Natural killer cell (primary cell): ENCODE measurements at regions not wholly inside any gene's neighbourhood (a gene's known extent, or its start where the extent isn't known, plus 50 kb on each side); places are given as distances from the start of the nearest gene placed in this dataset.
A peak's percentile ranks its signal among the peaks of the same experiment; 100 is the strongest.

Source experiments
- ATAC-seq, 3 donors: fragments of 150-1000 bp in 2 of 3; fragments of 200-7000 bp in 1 of 3; cut with Tn5 transposase; 1 replicate in 1 of 3; 2 replicates in 2 of 3; pipeline ENCODE4 v1.10.0; 2021; ENCODE audit warnings: mild to moderate bottlenecking in 2 of 3, moderate library complexity in 2 of 3
- DNase-seq, 2 donors: peaks; one replicate each; pipeline versions ENCODE4 v3.0.0 to v3.0.0-alpha.2; 2013 to 2021; ENCODE audit warnings: mixed read lengths in 1 of 2
- H3K27ac ChIP-seq: one replicate; pipeline ENCODE4 v1.5.1; 2013; ENCODE audit warnings: mild to moderate bottlenecking, low read length
- H3K27me3 ChIP-seq: one replicate; pipeline ENCODE4 v1.6.1; 2013; ENCODE audit warnings: low read length; ENCODE audit not compliant: control insufficient read depth, insufficient read depth
- H3K36me3 ChIP-seq: one replicate; pipeline ENCODE4 v1.6.1; 2013; ENCODE audit warnings: low read length; ENCODE audit not compliant: control insufficient read depth, insufficient read depth
- H3K4me1 ChIP-seq: one replicate; pipeline ENCODE4 v1.6.1; 2013; ENCODE audit warnings: low read length; ENCODE audit not compliant: control insufficient read depth, insufficient read depth
- H3K4me3 ChIP-seq: one replicate; pipeline ENCODE4 v1.5.1; 2013; ENCODE audit warnings: low read length
- H3K9me3 ChIP-seq: one replicate; pipeline ENCODE4 v1.6.1; 2013; ENCODE audit warnings: low read length; ENCODE audit not compliant: control insufficient read depth, insufficient read depth
- H3K27ac Mint-ChIP-seq, 2 donors: one replicate each; pipeline ENCODE4 v1.8.0; 2022; ENCODE audit warnings: mild to moderate bottlenecking in 2 of 2, mixed read lengths in 2 of 2, moderate library complexity in 1 of 2
- H3K27me3 Mint-ChIP-seq, 2 donors: one replicate each; pipeline ENCODE4 v1.8.0; 2022; ENCODE audit warnings: low read depth in 2 of 2, mixed read lengths in 2 of 2
- H3K36me3 Mint-ChIP-seq: one replicate; pipeline ENCODE4 v1.8.0; 2022; ENCODE audit warnings: mixed read lengths
- H3K4me1 Mint-ChIP-seq, 2 donors: one replicate each; pipeline ENCODE4 v1.8.0; 2022; ENCODE audit warnings: mixed read lengths in 2 of 2
- H3K4me3 Mint-ChIP-seq: one replicate; pipeline ENCODE4 v1.8.0; 2022; ENCODE audit warnings: mild to moderate bottlenecking, moderate library complexity, mixed read lengths
- H3K9me3 Mint-ChIP-seq, 2 donors: one replicate each; pipeline ENCODE4 v1.8.0; 2022; ENCODE audit warnings: mixed read lengths in 2 of 2
- WGBS: methylation state at CpG from one replicate; pipeline ENCODE4 v1.1.7; 2013; ENCODE audit warnings: missing lambda C conversion rate; ENCODE audit not compliant: insufficient coverage; 5-methylcytosine and 5-hydroxymethylcytosine counted together
- intact Hi-C: fragments of 100-400 bp; cut with micrococcal nuclease; formaldehyde crosslinking; loops from one replicate; pipeline ENCODE4 v1.14.2; 2022
- TF ChIP-seq, protein P1 (sequence below): fragments of 200-600 bp; IDR thresholded peaks from one replicate; pipeline ENCODE4 v1.8.0; 2022; ENCODE audit warnings: antibody characterized with exemption

GRCh38 chr2:145184741-145185651 is 665.1 kb upstream of the ZEB2 start:
- TF ChIP-seq, protein P1, sequence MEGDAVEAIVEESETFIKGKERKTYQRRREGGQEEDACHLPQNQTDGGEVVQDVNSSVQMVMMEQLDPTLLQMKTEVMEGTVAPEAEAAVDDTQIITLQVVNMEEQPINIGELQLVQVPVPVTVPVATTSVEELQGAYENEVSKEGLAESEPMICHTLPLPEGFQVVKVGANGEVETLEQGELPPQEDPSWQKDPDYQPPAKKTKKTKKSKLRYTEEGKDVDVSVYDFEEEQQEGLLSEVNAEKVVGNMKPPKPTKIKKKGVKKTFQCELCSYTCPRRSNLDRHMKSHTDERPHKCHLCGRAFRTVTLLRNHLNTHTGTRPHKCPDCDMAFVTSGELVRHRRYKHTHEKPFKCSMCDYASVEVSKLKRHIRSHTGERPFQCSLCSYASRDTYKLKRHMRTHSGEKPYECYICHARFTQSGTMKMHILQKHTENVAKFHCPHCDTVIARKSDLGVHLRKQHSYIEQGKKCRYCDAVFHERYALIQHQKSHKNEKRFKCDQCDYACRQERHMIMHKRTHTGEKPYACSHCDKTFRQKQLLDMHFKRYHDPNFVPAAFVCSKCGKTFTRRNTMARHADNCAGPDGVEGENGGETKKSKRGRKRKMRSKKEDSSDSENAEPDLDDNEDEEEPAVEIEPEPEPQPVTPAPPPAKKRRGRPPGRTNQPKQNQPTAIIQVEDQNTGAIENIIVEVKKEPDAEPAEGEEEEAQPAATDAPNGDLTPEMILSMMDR: no peak
- H3K27ac ChIP-seq: no peak overlapping the region
- WGBS: 47% methylated on average over 5 of the region's 5 CpGs
- H3K27me3 ChIP-seq: no peaks in the 10 kb centered on the region
- H3K4me3 ChIP-seq: no peak overlapping the region
- DNase-seq (no peak), ATAC-seq (peak in 2 of 3 donors; percentile 34 to 55)
- peaks cover 23 to 25% of the 10 kb centered on the region in 2 donors for H3K4me1 Mint-ChIP-seq
- intact Hi-C loops: loop anchor here (10.0 kb wide), 1 partner anchor 660 kb away; the partner anchor contains the start of gene ZEB2
- no peaks in the 10 kb centered on the region for H3K9me3 Mint-ChIP-seq
- H3K27me3 Mint-ChIP-seq: peaks cover 3 to 28% of the 10 kb centered on the region in 2 donors
- peak overlapping the region; percentile 29 for H3K4me3 Mint-ChIP-seq
- no peaks in the 10 kb centered on the region for H3K9me3 ChIP-seq
- H3K27ac Mint-ChIP-seq: peak overlapping the region in 1 of 2 donors; percentile 18
- no peaks in the 10 kb centered on the region for H3K4me1 ChIP-seq
- H3K36me3 Mint-ChIP-seq: no peaks in the 10 kb centered on the region
- no peaks in the 10 kb centered on the region for H3K36me3 ChIP-seq

GRCh38 chr2:145169285-145169684 is 649.4 kb upstream of the ZEB2 start:
- DNase-seq: no peak
- TF ChIP-seq, protein P1: no peak
- Mint-ChIP-seq H3K36me3 (no peaks in the 10 kb centered on the region), H3K4me1 (no peaks in the 10 kb centered on the region), H3K27ac (no peak overlapping the region), H3K9me3 (no peaks in the 10 kb centered on the region), H3K4me3 (no peak overlapping the region), H3K27me3 (peaks cover 2 to 24% of the 10 kb centered on the region in 2 donors)
- intact Hi-C loops: no loop called here
- no peak overlapping the region for H3K27ac ChIP-seq
- H3K4me3 ChIP-seq: no peak overlapping the region
- ATAC-seq: no peak
- WGBS: 89% methylated on average over 2 of the region's 2 CpGs
- no peaks in the 10 kb centered on the region for H3K36me3 ChIP-seq
- no peaks in the 10 kb centered on the region for H3K4me1 ChIP-seq
- H3K9me3 ChIP-seq: no peaks in the 10 kb centered on the region
- no peaks in the 10 kb centered on the region for H3K27me3 ChIP-seq

GRCh38 chr2:145168091-145168490 is 648.2 kb upstream of the ZEB2 start:
- 97% methylated on average over 5 of the region's 5 CpGs for WGBS
- Mint-ChIP-seq H3K4me3 (no peak overlapping the region), H3K36me3 (no peaks in the 10 kb centered on the region), H3K9me3 (no peaks in the 10 kb centered on the region), H3K27ac (no peak overlapping the region), H3K4me1 (no peaks in the 10 kb centered on the region), H3K27me3 (peaks cover 6 to 24% of the 10 kb centered on the region in 2 donors)
- DNase-seq: no peak
- intact Hi-C loops: no loop called here
- TF ChIP-seq, protein P1: no peak
- Histone ChIP-seq H3K9me3 (no peaks in the 10 kb centered on the region), H3K27me3 (no peaks in the 10 kb centered on the region), H3K36me3 (no peaks in the 10 kb centered on the region), H3K4me1 (no peaks in the 10 kb centered on the region), H3K4me3 (no peak overlapping the region), H3K27ac (no peak overlapping the region)
- no peak for ATAC-seq
